Keratinocyte (primary cell): ENCODE measurements at regions not wholly inside any gene's neighbourhood (a gene's known extent, or its start where the extent isn't known, plus 50 kb on each side); places are given as distances from the start of the nearest gene placed in this dataset.

Experiments
- DNase-seq: peaks from one replicate; pipeline ENCODE4 v3.0.0-alpha.2; 2011; ENCODE audit warnings: low read depth, missing footprints, low spot score
- FAIRE-seq: peaks from 2 replicates; lab custom pipeline; 2011; peaks lifted over from hg19 to GRCh38; lab: Jason Lieb, UNC
- H2AFZ ChIP-seq: 2 replicates; pipeline ENCODE4 v1.6.0; 2012; ENCODE audit warnings: low read length, control low read depth, inconsistent platforms; ENCODE audit not compliant: control insufficient read depth
- H3K27ac ChIP-seq: 2 replicates; pipeline ENCODE4 v1.5.1; 2011; ENCODE audit warnings: low read length; ENCODE audit not compliant: control insufficient read depth, insufficient read depth
- H3K27me3 ChIP-seq: 3 replicates; pipeline ENCODE4 v1.6.0; 2011; ENCODE audit warnings: low read length; ENCODE audit not compliant: control insufficient read depth, insufficient read depth; ENCODE audit errors: extremely low read depth
- H3K36me3 ChIP-seq, 2 experiments: 2 replicates in 1 of 2; 3 replicates in 1 of 2; pipeline ENCODE4 v1.5.1; 2011; ENCODE audit warnings: low read length in 2 of 2, mild to moderate bottlenecking in 1 of 2; ENCODE audit not compliant: control insufficient read depth in 2 of 2, insufficient read depth in 2 of 2; ENCODE audit errors: extremely low read depth in 1 of 2
- H3K4me1 ChIP-seq: 3 replicates; pipeline ENCODE4 v1.5.1; 2011; ENCODE audit warnings: low read length; ENCODE audit not compliant: control insufficient read depth, insufficient read depth; ENCODE audit errors: extremely low read depth
- H3K4me2 ChIP-seq: 3 replicates; pipeline ENCODE4 v1.6.0; 2011; ENCODE audit warnings: low read depth, low read length; ENCODE audit not compliant: control insufficient read depth, insufficient read depth; ENCODE audit errors: extremely low read depth
- H3K4me3 ChIP-seq, 3 experiments: fragments of 200-600 bp in 1 of 3; sonication (generic) in 1 of 3; 2 replicates in 2 of 3; 3 replicates in 1 of 3; pipeline ENCODE4 v1.5.1; 2011 to 2016; ENCODE audit warnings: low read length in 3 of 3, mild to moderate bottlenecking in 3 of 3, control low read depth in 2 of 3, inconsistent platforms in 1 of 3, low read depth in 1 of 3, mixed read lengths in 1 of 3, mixed run types in 1 of 3, moderate library complexity in 1 of 3; ENCODE audit not compliant: control insufficient read depth in 2 of 3, insufficient read depth in 2 of 3; ENCODE audit errors: extremely low read depth in 1 of 3
- H3K79me2 ChIP-seq: 2 replicates; pipeline ENCODE4 v1.6.0; 2012; ENCODE audit warnings: low read length; ENCODE audit not compliant: control insufficient read depth, insufficient read depth
- H3K9ac ChIP-seq: 3 replicates; pipeline ENCODE4 v1.6.0; 2011; ENCODE audit warnings: low read length; ENCODE audit not compliant: control insufficient read depth, insufficient read depth; ENCODE audit errors: extremely low read depth
- H3K9me1 ChIP-seq: 3 replicates; pipeline ENCODE4 v1.6.0; 2011; ENCODE audit warnings: low read length; ENCODE audit not compliant: control insufficient read depth, insufficient read depth; ENCODE audit errors: extremely low read depth
- H3K9me3 ChIP-seq: 2 replicates; pipeline ENCODE4 v1.5.1; 2012; ENCODE audit warnings: low read depth, low read length; ENCODE audit not compliant: control insufficient read depth
- H4K20me1 ChIP-seq: 3 replicates; pipeline ENCODE4 v1.6.0; 2011; ENCODE audit warnings: low read length; ENCODE audit not compliant: control insufficient read depth, insufficient read depth; ENCODE audit errors: extremely low read depth
- CTCF ChIP-seq, 3 experiments: IDR thresholded peaks in 1 of 3; conservative IDR thresholded peaks in 1 of 3; optimal IDR thresholded peaks in 1 of 3; 2 replicates in 2 of 3; 3 replicates in 1 of 3; pipeline versions ENCODE3 to v1.5.1; 2011; ENCODE audit warnings: low read length in 3 of 3, mild to moderate bottlenecking in 3 of 3, moderate library complexity in 2 of 3, control low read depth in 1 of 3, inconsistent platforms in 1 of 3; ENCODE audit not compliant: insufficient read depth in 2 of 3; ENCODE audit errors: extremely low read depth in 1 of 3
- EZH2 ChIP-seq: IDR thresholded peaks from one replicate; pipeline ENCODE4 v1.6.1; 2012; ENCODE audit warnings: inconsistent platforms, mild to moderate bottlenecking, low read length, moderate library complexity
- dilution Hi-C: fragments of 300-500 bp; cut with MboI; formaldehyde crosslinking; loops from one replicate; pipeline ENCODE4 v1.7.0; 2020; ENCODE audit warnings: low sequenced_read_pairs; ENCODE audit not compliant: extremely low pct_ligation_motif_present

GRCh38 chr3:88863196-88863595, 244.2 kb upstream of the EPHA3 start:
- H3K36me3 ChIP-seq: no peaks in the 10 kb centered on the region
- H3K27me3 ChIP-seq: no peaks in the 10 kb centered on the region
- no peak for TF ChIP-seq EZH2
- TF ChIP-seq CTCF (optimal IDR thresholded peaks at IDR 0.05 in 1 of 3, IDR thresholded peaks at IDR 0.05 in 1 of 3, conservative IDR thresholded peaks at IDR 0.05 in 1 of 3; ENCODE audit: extremely low read depth in 1 of 3, insufficient read depth in 2 of 3, low read length in 3 of 3): no peak
- no peaks in the 10 kb centered on the region for H3K79me2 ChIP-seq
- no peaks in the 10 kb centered on the region for H3K4me1 ChIP-seq
- no peaks in the 10 kb centered on the region for H4K20me1 ChIP-seq
- H3K9me1 ChIP-seq: no peaks in the 10 kb centered on the region
- H3K4me2 ChIP-seq: no peak overlapping the region
- H3K9ac ChIP-seq: no peak overlapping the region
- no peak for DNase-seq
- dilution Hi-C loops: no loop called here
- no peak overlapping the region for H2AFZ ChIP-seq
- no peak overlapping the region for H3K27ac ChIP-seq
- no peaks in the 10 kb centered on the region for H3K9me3 ChIP-seq
- no peak for FAIRE-seq
- H3K4me3 ChIP-seq: no peak overlapping the region

DNA sequence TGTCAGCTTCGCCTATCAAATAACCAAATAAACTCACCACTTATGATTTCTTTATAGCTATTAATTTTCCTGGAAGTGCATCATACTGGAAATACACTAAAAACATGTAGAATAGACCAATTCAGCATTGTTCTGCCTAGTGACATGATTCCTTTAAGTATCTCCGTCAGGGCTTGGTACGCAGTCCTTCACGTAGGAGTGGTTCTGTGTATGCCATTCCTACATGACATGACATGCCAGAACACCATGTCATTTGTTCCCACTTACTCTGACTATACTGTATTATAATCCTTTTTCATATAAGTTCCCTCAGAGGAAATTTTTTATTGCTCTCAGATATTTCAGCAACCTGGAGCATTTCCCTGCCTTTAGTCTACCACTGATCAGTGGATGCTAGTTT, 230.7 kb upstream of the EPHA3 start:
- dilution Hi-C loops: no loop called here
- no peak overlapping the region for H3K4me2 ChIP-seq
- FAIRE-seq (no peak), DNase-seq (no peak)
- no peaks in the 10 kb centered on the region for H3K79me2 ChIP-seq
- H2AFZ ChIP-seq: peak overlapping the region; percentile 42
- no peaks in the 10 kb centered on the region for H3K36me3 ChIP-seq
- H4K20me1 ChIP-seq: no peaks in the 10 kb centered on the region
- H3K9me3 ChIP-seq: no peaks in the 10 kb centered on the region
- TF ChIP-seq CTCF (optimal IDR thresholded peaks at IDR 0.05 in 1 of 3, IDR thresholded peaks at IDR 0.05 in 1 of 3, conservative IDR thresholded peaks at IDR 0.05 in 1 of 3; ENCODE audit: extremely low read depth in 1 of 3, insufficient read depth in 2 of 3, low read length in 3 of 3) (no peak), EZH2 (no peak)
- peaks cover 10% of the 10 kb centered on the region for H3K4me1 ChIP-seq
- H3K4me3 ChIP-seq: no peak overlapping the region
- no peak overlapping the region for H3K27ac ChIP-seq
- H3K9ac ChIP-seq: no peak overlapping the region
- H3K9me1 ChIP-seq: no peaks in the 10 kb centered on the region
- no peaks in the 10 kb centered on the region for H3K27me3 ChIP-seq
